ENCODE measurements at regions not wholly inside any gene's neighbourhood (a gene's known extent, or its start where the extent isn't known, plus 50 kb on each side); places are given as distances from the start of the nearest gene placed in this dataset.

- TF ChIP-seq CTCF (IDR thresholded peaks at IDR 0.05; ENCODE audit: low read length), result no peak
- no peak for TF ChIP-seq EZH2 (optimal IDR thresholded peaks at IDR 0.05; ENCODE audit: low read depth, low read length)
- no peak for TF ChIP-seq EZH2phosphoT487 (IDR thresholded peaks at IDR 0.05; ENCODE audit: low read length)
Measured at GRCh38 chr2:195545811-195546210, 111.2 kb upstream of the SLC39A10 start.
